Testis (tissue), 2 donors: ENCODE measurements at regions not wholly inside any gene's neighbourhood (a gene's known extent, or its start where the extent isn't known, plus 50 kb on each side); places are given as distances from the start of the nearest gene placed in this dataset.

ENCODE experiments used
- DNase-seq: peaks from one replicate; pipeline ENCODE4 v3.0.0-alpha.2; 2019
- H3K27ac ChIP-seq, 2 donors: fragments of 200-600 bp; sonication (generic); one replicate each; pipeline ENCODE4 v1.5.1; 2019
- H3K27me3 ChIP-seq: fragments of 200-600 bp; sonication (generic); one replicate; pipeline ENCODE4 v1.5.1; 2019
- H3K36me3 ChIP-seq: fragments of 200-600 bp; sonication (generic); one replicate; pipeline ENCODE4 v1.5.1; 2017; ENCODE audit warnings: low read depth; ENCODE audit errors: missing control alignments
- H3K4me1 ChIP-seq: fragments of 200-600 bp; sonication (generic); one replicate; pipeline ENCODE4 v1.5.1; 2019
- H3K4me3 ChIP-seq, 2 donors: fragments of 200-600 bp; sonication (generic); one replicate each; pipeline ENCODE4 v1.5.1; 2017 to 2019
- H3K9me3 ChIP-seq: fragments of 200-600 bp; sonication (generic); one replicate; pipeline ENCODE4 v1.5.1; 2017
- POLR2A ChIP-seq: fragments of 450-650 bp; IDR thresholded peaks from one replicate; pipeline ENCODE4 v1.6.1; 2017; ENCODE audit warnings: antibody characterized with exemption, mild to moderate bottlenecking, moderate library complexity
- WGBS, 2 donors: methylation state at CpG; one replicate each; pipeline ENCODE4 v1.1.5; 2018; 5-methylcytosine and 5-hydroxymethylcytosine counted together
- intact Hi-C: fragments of 100-400 bp; cut with DNase I; formaldehyde crosslinking; loops from one replicate; pipeline ENCODE4 v1.15.1; 2023; ENCODE audit warnings: low total_unique reads
- TF ChIP-seq, protein P1 (sequence below), 3 experiments: fragments of 450-650 bp in 2 of 3; fragments of 200-600 bp in 1 of 3; sonication (generic) in 1 of 3; IDR thresholded peaks; one replicate each; pipeline ENCODE4 v1.5.1; 2016 to 2019; ENCODE audit warnings: antibody characterized with exemption in 3 of 3, mild to moderate bottlenecking in 2 of 3, moderate library complexity in 1 of 3

DNA sequence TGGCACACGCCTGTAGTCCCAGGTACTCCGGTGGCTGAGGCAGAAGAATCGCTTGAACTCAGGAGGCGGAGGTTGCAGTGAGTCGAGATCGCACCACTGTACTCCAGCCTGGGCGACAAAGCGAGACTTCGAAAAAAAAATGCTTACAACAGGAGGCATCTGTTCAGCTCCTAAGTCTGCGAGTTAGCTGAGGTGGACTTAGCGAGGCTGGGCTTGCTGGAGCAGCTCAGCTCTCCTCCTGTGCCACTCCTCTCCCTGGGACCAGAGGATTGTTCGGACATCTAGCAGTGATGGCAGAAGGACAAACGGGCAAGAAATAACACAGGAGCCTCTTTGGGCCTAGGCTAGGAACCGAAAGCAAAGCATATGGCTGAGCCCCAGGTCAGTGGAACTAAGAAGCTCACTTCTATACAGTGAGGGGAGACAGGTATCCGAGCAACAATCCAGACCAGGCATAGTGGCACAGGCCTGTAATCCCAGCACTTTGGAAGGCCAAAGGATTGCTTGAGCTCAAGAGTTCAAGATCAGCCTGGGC, 260.1 kb downstream of the GLI2 start:
- no peak for DNase-seq
- 89 to 93% methylated on average over 15 of the region's 15 CpGs for whole genome bisulfite sequencing, 2 donors
- Histone ChIP-seq H3K9me3 (no peaks in the 10 kb centered on the region), H3K27me3 (no peaks in the 10 kb centered on the region), H3K4me3 (no peak overlapping the region), H3K27ac (no peak overlapping the region), H3K36me3 (no peaks in the 10 kb centered on the region), H3K4me1 (no peaks in the 10 kb centered on the region)
- no peak for TF ChIP-seq POLR2A
- TF ChIP-seq, protein P1, sequence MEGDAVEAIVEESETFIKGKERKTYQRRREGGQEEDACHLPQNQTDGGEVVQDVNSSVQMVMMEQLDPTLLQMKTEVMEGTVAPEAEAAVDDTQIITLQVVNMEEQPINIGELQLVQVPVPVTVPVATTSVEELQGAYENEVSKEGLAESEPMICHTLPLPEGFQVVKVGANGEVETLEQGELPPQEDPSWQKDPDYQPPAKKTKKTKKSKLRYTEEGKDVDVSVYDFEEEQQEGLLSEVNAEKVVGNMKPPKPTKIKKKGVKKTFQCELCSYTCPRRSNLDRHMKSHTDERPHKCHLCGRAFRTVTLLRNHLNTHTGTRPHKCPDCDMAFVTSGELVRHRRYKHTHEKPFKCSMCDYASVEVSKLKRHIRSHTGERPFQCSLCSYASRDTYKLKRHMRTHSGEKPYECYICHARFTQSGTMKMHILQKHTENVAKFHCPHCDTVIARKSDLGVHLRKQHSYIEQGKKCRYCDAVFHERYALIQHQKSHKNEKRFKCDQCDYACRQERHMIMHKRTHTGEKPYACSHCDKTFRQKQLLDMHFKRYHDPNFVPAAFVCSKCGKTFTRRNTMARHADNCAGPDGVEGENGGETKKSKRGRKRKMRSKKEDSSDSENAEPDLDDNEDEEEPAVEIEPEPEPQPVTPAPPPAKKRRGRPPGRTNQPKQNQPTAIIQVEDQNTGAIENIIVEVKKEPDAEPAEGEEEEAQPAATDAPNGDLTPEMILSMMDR (IDR thresholded peaks at IDR 0.05): no peak
- intact Hi-C loops: no loop called here

DNA sequence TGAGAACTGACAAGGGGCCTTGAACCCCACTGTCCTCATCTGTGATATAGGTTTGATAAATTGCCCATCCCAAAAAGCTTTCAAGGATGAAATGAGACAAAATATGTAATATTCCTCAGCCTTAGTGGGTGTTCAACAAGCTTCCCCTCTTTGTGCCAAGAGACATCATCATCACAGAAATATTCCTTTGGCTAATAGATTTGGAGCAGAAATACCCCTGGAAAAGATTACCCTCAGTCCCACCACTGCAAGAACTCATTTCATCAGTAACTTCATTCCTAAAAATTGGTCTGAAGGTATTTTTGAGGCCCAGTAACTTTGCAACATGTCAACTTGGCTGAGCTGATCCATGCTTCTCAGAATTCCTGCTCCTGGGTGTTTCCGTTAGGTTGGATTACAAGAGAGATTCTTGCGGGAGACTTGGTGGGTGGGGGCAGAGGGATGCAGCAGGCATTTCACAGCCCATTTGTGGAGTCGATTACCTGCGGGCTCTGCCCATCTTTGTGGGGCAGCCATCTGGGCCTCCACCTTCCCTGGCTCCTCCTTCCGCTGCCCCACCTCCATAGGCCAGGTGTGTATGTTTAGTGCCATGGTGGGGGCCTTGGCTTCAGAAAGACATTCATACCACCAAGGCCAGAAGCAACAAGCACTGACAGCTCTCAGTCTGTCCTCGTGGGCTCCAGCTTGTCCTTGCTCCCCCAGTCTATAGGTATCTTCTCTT, 263.9 kb downstream of the GLI2 start:
- Histone ChIP-seq H3K27me3 (no peaks in the 10 kb centered on the region), H3K36me3 (no peaks in the 10 kb centered on the region), H3K27ac (no peak overlapping the region), H3K9me3 (no peaks in the 10 kb centered on the region), H3K4me1 (no peaks in the 10 kb centered on the region), H3K4me3 (no peak overlapping the region)
- TF ChIP-seq POLR2A: no peak
- TF ChIP-seq, protein P1 (IDR thresholded peaks at IDR 0.05): no peak
- no peak for DNase-seq
- 88 to 95% methylated on average over 6 of the region's 6 CpGs for WGBS, 2 donors
- intact Hi-C loops: no loop called here

DNA sequence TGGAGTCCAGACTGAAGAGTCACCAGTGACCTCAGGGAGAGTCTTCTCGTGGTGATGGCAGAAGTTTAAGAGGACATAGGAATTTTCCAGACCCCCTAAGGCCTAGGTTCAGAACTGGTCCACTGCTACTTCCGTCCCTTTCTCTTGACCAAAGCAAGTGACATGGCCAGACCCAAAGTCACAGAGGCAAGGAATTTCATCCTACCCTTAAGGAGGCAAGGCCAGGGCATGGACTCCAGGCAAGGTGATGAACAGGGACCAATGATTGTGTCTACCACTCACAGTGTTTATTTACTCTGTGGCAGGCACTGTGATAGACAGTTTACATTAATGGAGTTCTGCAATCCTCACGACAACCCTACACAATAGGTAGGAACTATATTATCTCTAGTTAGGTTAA, 265.1 kb downstream of the GLI2 start:
- 90 to 98% methylated on average over 3 of the region's 3 CpGs for WGBS, 2 donors
- DNase-seq: no peak
- Histone ChIP-seq H3K4me1 (no peaks in the 10 kb centered on the region), H3K9me3 (no peaks in the 10 kb centered on the region), H3K4me3 (no peak overlapping the region), H3K36me3 (no peaks in the 10 kb centered on the region), H3K27ac (no peak overlapping the region), H3K27me3 (no peaks in the 10 kb centered on the region)
- TF ChIP-seq, protein P1 (IDR thresholded peaks at IDR 0.05): no peak
- TF ChIP-seq POLR2A: no peak
- intact Hi-C loops: no loop called here

DNA sequence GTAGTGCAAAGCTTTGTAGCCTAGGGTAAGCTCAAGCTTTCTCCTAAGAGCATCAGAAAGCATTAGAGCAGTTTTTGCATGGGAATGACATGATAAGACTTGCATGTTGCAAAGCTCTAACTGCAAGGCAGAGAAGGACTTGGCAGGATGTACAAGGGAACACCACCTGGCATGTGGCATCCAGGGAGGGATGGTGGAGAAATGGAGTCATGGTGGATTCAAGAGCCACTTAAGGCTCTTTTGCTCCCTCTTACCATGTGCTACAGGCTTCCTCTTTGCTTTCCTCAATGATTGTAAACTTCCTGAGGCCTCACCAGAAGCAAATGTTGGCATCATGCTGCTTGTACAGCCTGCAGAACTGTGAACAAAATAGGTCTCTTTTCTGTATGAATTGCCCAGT, 266.0 kb downstream of the GLI2 start:
- Histone ChIP-seq H3K36me3 (no peaks in the 10 kb centered on the region), H3K27me3 (no peaks in the 10 kb centered on the region), H3K4me1 (no peaks in the 10 kb centered on the region), H3K4me3 (no peak overlapping the region), H3K27ac (no peak overlapping the region), H3K9me3 (no peaks in the 10 kb centered on the region)
- no peak for DNase-seq
- TF ChIP-seq POLR2A: no peak
- TF ChIP-seq, protein P1 (IDR thresholded peaks at IDR 0.05): no peak
- intact Hi-C loops: no loop called here

DNA sequence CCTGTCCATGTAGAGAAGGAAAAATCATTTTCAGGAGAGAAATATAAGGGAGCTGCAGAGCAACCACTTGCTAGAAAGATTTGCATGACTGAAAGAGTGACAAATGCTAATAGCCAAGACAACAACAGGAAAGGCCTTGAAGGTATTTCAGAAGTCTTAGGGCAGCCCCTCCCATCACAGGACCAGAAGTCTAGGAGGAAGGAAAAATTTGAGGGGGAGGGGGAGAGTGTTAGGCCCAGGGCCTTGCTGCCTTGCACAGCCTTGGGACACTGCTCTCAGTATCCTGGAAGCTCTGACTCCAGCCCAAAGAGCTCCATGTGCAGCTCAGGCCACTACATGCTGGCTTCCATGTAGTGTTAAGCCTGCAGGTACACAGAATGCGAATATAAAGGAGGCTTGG, 266.9 kb downstream of the GLI2 start:
- Histone ChIP-seq H3K9me3 (no peaks in the 10 kb centered on the region), H3K27ac (no peak overlapping the region), H3K4me1 (no peaks in the 10 kb centered on the region), H3K36me3 (no peaks in the 10 kb centered on the region), H3K27me3 (no peaks in the 10 kb centered on the region), H3K4me3 (no peak overlapping the region)
- TF ChIP-seq, protein P1 (IDR thresholded peaks at IDR 0.05): no peak
- TF ChIP-seq POLR2A: no peak
- DNase-seq: no peak
- 0% methylated on average over 1 of the region's 1 CpG for WGBS, 2 donors
- intact Hi-C loops: no loop called here
